ENCODE measurements at regions not wholly inside any gene's neighbourhood (a gene's known extent, or its start where the extent isn't known, plus 50 kb on each side); places are given as distances from the start of the nearest gene placed in this dataset.

- DNase-seq, result no peak
- TF ChIP-seq CTCF (IDR thresholded peaks at IDR 0.05), result no peak
- Histone ChIP-seq H3K36me3 (no peaks in the 10 kb centered on the region), H3K27me3 (no peaks in the 10 kb centered on the region), H3K27ac (no peak overlapping the region), H3K4me1 (no peaks in the 10 kb centered on the region), H3K4me3 (no peak overlapping the region), H3K9me3 (no peaks in the 10 kb centered on the region)
- no peak for ATAC-seq
- intact Hi-C loops (cut with DNase I), result no loop called here
Observed at GRCh38 chr10:129279446-129280154, 187.4 kb upstream of the MGMT start.

- intact Hi-C loops (cut with DNase I), result no loop called here
- H3K36me3 ChIP-seq, result no peaks in the 10 kb centered on the region
- TF ChIP-seq CTCF (IDR thresholded peaks at IDR 0.05), result no peak
- H3K4me1 ChIP-seq, result no peaks in the 10 kb centered on the region
- no peaks in the 10 kb centered on the region for H3K27me3 ChIP-seq
- DNase-seq (no peak), ATAC-seq (no peak)
- H3K27ac ChIP-seq, result no peak overlapping the region
- no peak overlapping the region for H3K4me3 ChIP-seq
- H3K9me3 ChIP-seq, result no peaks in the 10 kb centered on the region
Observed at GRCh38 chr10:129280155-129280502, 186.9 kb upstream of the MGMT start.

GRCh38 chr10:129280908-129281586, 186.0 kb upstream of the MGMT start:
- ATAC-seq (no peak), DNase-seq (no peak)
- Histone ChIP-seq H3K4me3 (no peak overlapping the region), H3K9me3 (no peaks in the 10 kb centered on the region), H3K27ac (no peak overlapping the region), H3K27me3 (no peaks in the 10 kb centered on the region), H3K36me3 (no peaks in the 10 kb centered on the region), H3K4me1 (no peaks in the 10 kb centered on the region)
- intact Hi-C loops (cut with DNase I), result no loop called here
- no peak for TF ChIP-seq CTCF (IDR thresholded peaks at IDR 0.05)

- Histone ChIP-seq H3K4me1 (no peaks in the 10 kb centered on the region), H3K9me3 (no peaks in the 10 kb centered on the region), H3K27me3 (no peaks in the 10 kb centered on the region), H3K27ac (no peak overlapping the region), H3K36me3 (no peaks in the 10 kb centered on the region), H3K4me3 (no peak overlapping the region)
- ATAC-seq, result no peak
- no peak for TF ChIP-seq CTCF (IDR thresholded peaks at IDR 0.05)
- no peak for DNase-seq
- intact Hi-C loops (cut with DNase I), result no loop called here
Observed at GRCh38 chr10:129285459-129285858, 181.6 kb upstream of the MGMT start.

GRCh38 chr10:129288999-129289584, 177.9 kb upstream of the MGMT start:
- Histone ChIP-seq H3K36me3 (no peaks in the 10 kb centered on the region), H3K27ac (no peak overlapping the region), H3K9me3 (no peaks in the 10 kb centered on the region), H3K4me3 (no peak overlapping the region), H3K4me1 (no peaks in the 10 kb centered on the region), H3K27me3 (no peaks in the 10 kb centered on the region)
- TF ChIP-seq CTCF (IDR thresholded peaks at IDR 0.05), result no peak
- intact Hi-C loops (cut with DNase I), result no loop called here
- DNase-seq (no peak), ATAC-seq (no peak)
